SU-DHL-6 (cell line): ENCODE measurements at regions not wholly inside any gene's neighbourhood (a gene's known extent, or its start where the extent isn't known, plus 50 kb on each side); places are given as distances from the start of the nearest gene placed in this dataset.

Experiments used
- H2AFZ ChIP-seq: fragments of 200-600 bp; sonication (generic); 2 replicates; pipeline ENCODE4 v1.6.1; 2014; ENCODE audit warnings: low read depth, mild to moderate bottlenecking, moderate library complexity, mixed read lengths, antibody characterized with exemption, low read length; ENCODE audit not compliant: severe bottlenecking
- H3F3A ChIP-seq: fragments of 200-600 bp; shearing (Covaris generic); 2 replicates; pipeline ENCODE4 v1.6.0; 2016; ENCODE audit warnings: antibody characterized with exemption, mild to moderate bottlenecking; ENCODE audit not compliant: insufficient read depth
- H3K27ac ChIP-seq: fragments of 200-600 bp; sonication (generic); 2 replicates; pipeline ENCODE4 v1.5.1; 2016; ENCODE audit warnings: low read depth, mild to moderate bottlenecking, low read length, moderate library complexity, mixed read lengths
- H3K27me3 ChIP-seq: fragments of 200-600 bp; sonication (generic), shearing (Covaris generic); 2 replicates; pipeline ENCODE4 v1.6.0; 2014; ENCODE audit warnings: mild to moderate bottlenecking, low read length
- H3K36me3 ChIP-seq: fragments of 200-600 bp; sonication (generic); 2 replicates; pipeline ENCODE4 v1.6.1; 2014; ENCODE audit warnings: mild to moderate bottlenecking, low read length, mixed read lengths
- H3K4me2 ChIP-seq: fragments of 300-600, 200-600 bp; shearing (Covaris generic), sonication (generic); 2 replicates; pipeline ENCODE4 v1.6.0; 2014; ENCODE audit warnings: low read length, low read depth, mild to moderate bottlenecking; ENCODE audit not compliant: poor library complexity, severe bottlenecking
- H3K4me3 ChIP-seq: fragments of 200-600 bp; sonication (generic); 2 replicates; pipeline ENCODE4 v1.5.1; 2014; ENCODE audit warnings: antibody characterized with exemption, low read length, mild to moderate bottlenecking, mixed read lengths; ENCODE audit not compliant: insufficient read depth, poor library complexity, severe bottlenecking
- H3K79me2 ChIP-seq: fragments of 200-600 bp; sonication (generic); 2 replicates; pipeline ENCODE4 v1.6.1; 2014; ENCODE audit warnings: mild to moderate bottlenecking, low read length, moderate library complexity; ENCODE audit not compliant: insufficient read depth
- H3K9ac ChIP-seq: fragments of 200-600 bp; sonication (generic); 2 replicates; pipeline ENCODE4 v1.7.0; 2014; ENCODE audit warnings: mild to moderate bottlenecking, low read length
- H3K9me2 ChIP-seq: fragments of 200-600 bp; sonication (generic); replicated peaks from 2 replicates; pipeline ENCODE4 v1.6.1; 2014; ENCODE audit warnings: low read length; ENCODE audit not compliant: insufficient read depth
- H3K9me3 ChIP-seq: fragments of 200-600 bp; sonication (generic); 2 replicates; pipeline ENCODE4 v1.6.1; 2014; ENCODE audit warnings: low read length, mixed read lengths; ENCODE audit not compliant: insufficient read depth
- H4K20me1 ChIP-seq: fragments of 200-600 bp; sonication (generic); 2 replicates; pipeline ENCODE4 v1.6.1; 2014; ENCODE audit warnings: low read depth, mild to moderate bottlenecking, antibody characterized with exemption, low read length, moderate library complexity, mixed read lengths
- EZH2phosphoT487 ChIP-seq: fragments of 200-600 bp; sonication (generic), shearing (Covaris generic); conservative IDR thresholded peaks from 2 replicates; pipeline ENCODE4 v1.6.1; 2018; ENCODE audit warnings: mild to moderate bottlenecking, antibody characterized with exemption, low read length, moderate library complexity, mixed read lengths
- TF ChIP-seq, protein P1 (sequence below): fragments of 200-600 bp; sonication (generic); IDR thresholded peaks from one replicate; pipeline ENCODE4 v1.5.1; 2017; ENCODE audit warnings: antibody characterized with exemption, mild to moderate bottlenecking, low read length, moderate library complexity; ENCODE audit not compliant: insufficient read depth, poor library complexity, severe bottlenecking

DNA sequence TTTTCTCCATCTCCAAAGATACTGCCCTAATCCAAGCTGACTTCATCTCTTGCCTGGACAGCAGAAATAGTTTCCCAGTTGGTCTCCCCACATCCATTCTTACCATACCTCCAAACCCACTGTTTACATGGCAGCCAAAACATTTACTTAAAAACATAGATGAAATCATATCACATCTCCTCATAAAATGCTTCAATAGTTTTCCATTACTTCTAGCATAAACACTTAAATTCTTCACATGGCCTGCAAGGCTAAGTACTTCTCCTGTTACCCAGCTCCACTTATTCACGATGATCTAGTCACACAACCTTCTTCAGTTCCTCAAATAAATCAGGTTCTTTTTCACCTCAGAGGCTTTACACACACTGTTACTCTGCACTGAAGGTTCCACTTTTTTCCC lies 185.8 kb upstream of the ACVR2A start:
- H3K27me3 ChIP-seq = no peaks in the 10 kb centered on the region
- H3K4me2 ChIP-seq = no peak overlapping the region
- TF ChIP-seq EZH2phosphoT487 = no peak
- TF ChIP-seq, protein P1, sequence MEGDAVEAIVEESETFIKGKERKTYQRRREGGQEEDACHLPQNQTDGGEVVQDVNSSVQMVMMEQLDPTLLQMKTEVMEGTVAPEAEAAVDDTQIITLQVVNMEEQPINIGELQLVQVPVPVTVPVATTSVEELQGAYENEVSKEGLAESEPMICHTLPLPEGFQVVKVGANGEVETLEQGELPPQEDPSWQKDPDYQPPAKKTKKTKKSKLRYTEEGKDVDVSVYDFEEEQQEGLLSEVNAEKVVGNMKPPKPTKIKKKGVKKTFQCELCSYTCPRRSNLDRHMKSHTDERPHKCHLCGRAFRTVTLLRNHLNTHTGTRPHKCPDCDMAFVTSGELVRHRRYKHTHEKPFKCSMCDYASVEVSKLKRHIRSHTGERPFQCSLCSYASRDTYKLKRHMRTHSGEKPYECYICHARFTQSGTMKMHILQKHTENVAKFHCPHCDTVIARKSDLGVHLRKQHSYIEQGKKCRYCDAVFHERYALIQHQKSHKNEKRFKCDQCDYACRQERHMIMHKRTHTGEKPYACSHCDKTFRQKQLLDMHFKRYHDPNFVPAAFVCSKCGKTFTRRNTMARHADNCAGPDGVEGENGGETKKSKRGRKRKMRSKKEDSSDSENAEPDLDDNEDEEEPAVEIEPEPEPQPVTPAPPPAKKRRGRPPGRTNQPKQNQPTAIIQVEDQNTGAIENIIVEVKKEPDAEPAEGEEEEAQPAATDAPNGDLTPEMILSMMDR = no peak
- no peaks in the 10 kb centered on the region for H3F3A ChIP-seq
- no peak overlapping the region for H3K27ac ChIP-seq
- no peak overlapping the region for H3K4me3 ChIP-seq
- no peaks in the 10 kb centered on the region for H3K9me2 ChIP-seq
- no peak overlapping the region for H2AFZ ChIP-seq
- no peak overlapping the region for H3K9ac ChIP-seq
- H4K20me1 ChIP-seq = no peaks in the 10 kb centered on the region
- no peaks in the 10 kb centered on the region for H3K79me2 ChIP-seq
- no peaks in the 10 kb centered on the region for H3K36me3 ChIP-seq
- no peaks in the 10 kb centered on the region for H3K9me3 ChIP-seq

DNA sequence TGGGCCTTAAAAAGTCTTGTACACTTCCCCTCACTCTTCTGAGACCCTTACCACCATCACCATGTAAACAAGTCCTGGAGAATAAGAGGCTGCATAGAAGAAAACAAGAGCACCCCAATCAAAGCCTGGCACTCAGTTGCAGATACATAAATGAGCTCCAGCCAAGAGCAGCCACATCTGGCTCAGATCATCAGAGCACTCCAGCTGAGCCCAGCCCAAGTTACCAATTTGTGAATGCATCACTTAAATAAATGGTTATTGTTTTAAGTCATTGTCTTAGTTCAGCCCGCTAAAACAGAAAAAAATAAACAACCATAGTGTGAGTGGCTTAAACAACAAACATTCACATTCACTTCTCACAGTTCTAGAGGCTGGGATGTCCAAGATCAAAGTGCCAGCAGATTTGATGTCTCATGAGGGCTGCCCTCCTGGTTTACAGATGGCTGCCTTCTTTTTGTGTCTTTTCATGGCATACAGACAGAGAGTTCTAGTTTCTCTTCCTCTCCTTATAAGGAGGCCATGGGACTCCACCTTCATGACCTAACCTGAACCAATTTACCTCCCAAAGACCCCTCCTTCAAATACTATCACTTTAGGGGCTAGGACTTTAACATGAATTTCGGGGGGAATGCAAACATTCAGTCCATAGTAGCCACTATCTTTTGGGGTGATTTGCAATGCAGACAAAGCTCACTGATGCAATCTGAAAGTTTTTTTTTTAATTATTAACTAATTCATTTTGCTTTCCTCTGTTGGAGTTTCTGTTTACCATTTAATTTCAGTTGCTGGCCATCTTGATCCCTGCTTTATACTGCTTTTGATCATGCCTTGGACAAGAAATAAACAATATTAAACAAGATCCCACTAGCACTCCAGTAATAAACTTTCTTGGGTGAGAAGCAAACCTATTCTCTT lies 187.5 kb upstream of the ACVR2A start:
- Histone ChIP-seq H3K27me3 (no peaks in the 10 kb centered on the region), H3K4me3 (no peak overlapping the region), H3K9me2 (no peaks in the 10 kb centered on the region), H3K36me3 (no peaks in the 10 kb centered on the region), H3K79me2 (no peaks in the 10 kb centered on the region), H3K9ac (no peak overlapping the region), H3F3A (no peaks in the 10 kb centered on the region), H2AFZ (no peak overlapping the region), H4K20me1 (no peaks in the 10 kb centered on the region), H3K4me2 (no peak overlapping the region), H3K9me3 (no peaks in the 10 kb centered on the region), H3K27ac (no peak overlapping the region)
- no peak for TF ChIP-seq EZH2phosphoT487
- TF ChIP-seq, protein P1 = no peak

DNA sequence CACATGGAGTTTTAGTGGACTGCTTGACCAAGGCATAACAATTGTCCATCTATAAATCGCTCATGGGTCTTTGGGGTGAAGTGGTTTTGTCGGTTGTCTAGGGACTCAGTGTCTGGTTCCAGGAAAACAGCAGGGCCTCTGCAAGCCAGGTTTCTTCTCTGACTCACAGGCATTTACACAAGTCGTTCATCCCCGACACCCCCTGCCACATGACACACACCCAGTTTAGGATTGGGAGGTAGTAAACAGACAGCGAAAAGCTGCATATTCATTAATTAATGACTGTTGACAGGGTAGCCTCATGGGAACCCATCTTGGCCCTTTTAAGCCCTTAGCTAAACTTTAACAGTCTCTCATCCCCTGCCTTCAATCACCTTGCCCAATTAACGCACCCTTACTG lies 194.8 kb upstream of the ACVR2A start:
- Histone ChIP-seq H3K36me3 (no peaks in the 10 kb centered on the region), H3F3A (no peaks in the 10 kb centered on the region), H3K9me3 (no peaks in the 10 kb centered on the region), H4K20me1 (no peaks in the 10 kb centered on the region), H3K9ac (no peak overlapping the region), H3K9me2 (no peaks in the 10 kb centered on the region), H3K4me2 (no peak overlapping the region), H3K79me2 (no peaks in the 10 kb centered on the region), H2AFZ (no peak overlapping the region), H3K27ac (no peak overlapping the region), H3K4me3 (no peak overlapping the region), H3K27me3 (no peaks in the 10 kb centered on the region)
- no peak for TF ChIP-seq EZH2phosphoT487
- TF ChIP-seq, protein P1 = no peak
